ENCODE measurements at regions not wholly inside any gene's neighbourhood (a gene's known extent, or its start where the extent isn't known, plus 50 kb on each side); places are given as distances from the start of the nearest gene placed in this dataset.

DNA sequence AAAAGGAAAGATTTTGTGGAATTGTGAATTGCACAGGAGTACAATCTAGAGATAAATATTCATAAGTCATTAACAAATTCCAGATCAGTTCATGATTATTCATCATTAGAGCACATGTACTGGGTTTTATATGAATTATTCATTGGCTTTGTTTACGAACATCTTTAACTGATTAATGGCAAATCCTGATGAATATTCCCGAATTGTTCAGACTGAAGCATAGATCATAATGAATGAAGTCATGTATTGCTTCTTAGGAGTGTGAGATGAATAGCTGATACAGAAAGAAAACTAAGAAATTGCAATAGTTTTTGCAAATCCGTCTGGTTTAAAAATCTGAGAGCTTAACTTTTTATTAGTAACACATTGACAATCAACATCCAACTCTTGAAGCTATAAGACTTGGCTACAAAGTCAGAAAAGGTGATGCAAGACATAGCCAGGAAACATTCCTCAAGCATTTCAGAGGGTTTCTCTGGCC is 183.6 kb upstream of the DGKB start:
- TF ChIP-seq, protein P1, sequence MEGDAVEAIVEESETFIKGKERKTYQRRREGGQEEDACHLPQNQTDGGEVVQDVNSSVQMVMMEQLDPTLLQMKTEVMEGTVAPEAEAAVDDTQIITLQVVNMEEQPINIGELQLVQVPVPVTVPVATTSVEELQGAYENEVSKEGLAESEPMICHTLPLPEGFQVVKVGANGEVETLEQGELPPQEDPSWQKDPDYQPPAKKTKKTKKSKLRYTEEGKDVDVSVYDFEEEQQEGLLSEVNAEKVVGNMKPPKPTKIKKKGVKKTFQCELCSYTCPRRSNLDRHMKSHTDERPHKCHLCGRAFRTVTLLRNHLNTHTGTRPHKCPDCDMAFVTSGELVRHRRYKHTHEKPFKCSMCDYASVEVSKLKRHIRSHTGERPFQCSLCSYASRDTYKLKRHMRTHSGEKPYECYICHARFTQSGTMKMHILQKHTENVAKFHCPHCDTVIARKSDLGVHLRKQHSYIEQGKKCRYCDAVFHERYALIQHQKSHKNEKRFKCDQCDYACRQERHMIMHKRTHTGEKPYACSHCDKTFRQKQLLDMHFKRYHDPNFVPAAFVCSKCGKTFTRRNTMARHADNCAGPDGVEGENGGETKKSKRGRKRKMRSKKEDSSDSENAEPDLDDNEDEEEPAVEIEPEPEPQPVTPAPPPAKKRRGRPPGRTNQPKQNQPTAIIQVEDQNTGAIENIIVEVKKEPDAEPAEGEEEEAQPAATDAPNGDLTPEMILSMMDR (IDR thresholded peaks at IDR 0.05) = no peak
- TF ChIP-seq POLR2A (IDR thresholded peaks at IDR 0.05) = no peak
